ENCODE measurements at regions not wholly inside any gene's neighbourhood (a gene's known extent, or its start where the extent isn't known, plus 50 kb on each side); places are given as distances from the start of the nearest gene placed in this dataset.
"Not testable (repeated sequence)": the region's sequence is repeated elsewhere in the genome, so short reads cannot be mapped to it uniquely, and the experiment has no call there.

- DNase-seq (ENCODE audit: low spot score): not testable (repeated sequence)
Measured at GRCh38 chr1:38180388-38180787, 133.8 kb upstream of the POU3F1 start.

GRCh38 chr1:38179483-38179882 is 132.9 kb upstream of the POU3F1 start:
- no peak for DNase-seq (ENCODE audit: low spot score)

GRCh38 chr1:38178216-38178615 is 131.6 kb upstream of the POU3F1 start:
- DNase-seq (ENCODE audit: low spot score): no peak

- DNase-seq (ENCODE audit: low spot score): no peak
Measured at GRCh38 chr1:38175121-38175520, 128.5 kb upstream of the POU3F1 start.

GRCh38 chr1:38173848-38174247 is 127.3 kb upstream of the POU3F1 start:
- DNase-seq (ENCODE audit: low spot score): no peak

GRCh38 chr1:38173157-38173831 is 126.7 kb upstream of the POU3F1 start:
- DNase-seq (ENCODE audit: low spot score): no peak

GRCh38 chr1:38169121-38169520 is 122.5 kb upstream of the POU3F1 start:
- no peak for DNase-seq (ENCODE audit: low spot score)

GRCh38 chr1:38168365-38168764 is 121.8 kb upstream of the POU3F1 start:
- no peak for DNase-seq (ENCODE audit: low spot score)

GRCh38 chr1:38166461-38166860 is 119.9 kb upstream of the POU3F1 start:
- DNase-seq (ENCODE audit: low spot score): no peak

- no peak for DNase-seq (ENCODE audit: low spot score)
Measured at GRCh38 chr1:38153778-38154470, 107.3 kb upstream of the POU3F1 start.

- no peak for DNase-seq (ENCODE audit: low spot score)
Measured at GRCh38 chr1:38153066-38153777, 106.6 kb upstream of the POU3F1 start.

- DNase-seq (ENCODE audit: low spot score): no peak
Measured at GRCh38 chr1:38152351-38153065, 105.9 kb upstream of the POU3F1 start.

- no peak for DNase-seq (ENCODE audit: low spot score)
Measured at GRCh38 chr1:38151399-38151798, 104.8 kb upstream of the POU3F1 start.

- not testable (repeated sequence) for DNase-seq (ENCODE audit: low spot score)
Measured at GRCh38 chr1:38146079-38146478, 99.5 kb upstream of the POU3F1 start.

- no peak for DNase-seq (ENCODE audit: low spot score)
Measured at GRCh38 chr1:38142606-38143005, 96.0 kb upstream of the POU3F1 start.

GRCh38 chr1:38141483-38141882 is 94.9 kb upstream of the POU3F1 start:
- no peak for DNase-seq (ENCODE audit: low spot score)

- DNase-seq (ENCODE audit: low spot score): no peak
Measured at GRCh38 chr1:38139738-38140487, 93.3 kb upstream of the POU3F1 start.

GRCh38 chr1:38138498-38139233 is 92.1 kb upstream of the POU3F1 start:
- DNase-seq (ENCODE audit: low spot score): no peak

- DNase-seq (ENCODE audit: low spot score): no peak
Measured at GRCh38 chr1:38137164-38137563, 90.6 kb upstream of the POU3F1 start.

GRCh38 chr1:38135625-38136414 is 89.2 kb upstream of the POU3F1 start:
- DNase-seq (ENCODE audit: low spot score): no peak

Data from CD4-positive, alpha-beta T cell treated with Interleukin-6 at 100 ng/mL for 8 hours (primary cell).